Panc1 (cell line): ENCODE measurements at regions not wholly inside any gene's neighbourhood (a gene's known extent, or its start where the extent isn't known, plus 50 kb on each side); places are given as distances from the start of the nearest gene placed in this dataset.

Experiments
- ATAC-seq: fragments of 200-7000 bp; cut with Tn5 transposase; 2 replicates; pipeline ENCODE4 v1.9.1; 2020; ENCODE audit warnings: mild to moderate bottlenecking, moderate library complexity
- BruUV-seq: library from RNA; stranded (reverse); fragments of 400-500 nt; replicated peaks from 2 replicates; lab custom pipeline; 2021; lab: Mats Ljungman, UMichigan
- CTCF ChIA-PET: fragments of 300-600 bp; sonication (Branson Sonifier 250); formaldehyde crosslinking; loops from one replicate; lab custom pipeline; 2022; ENCODE audit warnings: antibody characterized with exemption; lab: Charles Lee
- POLR2A ChIA-PET: fragments of 300-600 bp; sonication (Branson Sonifier 250); formaldehyde crosslinking; loops from one replicate; lab custom pipeline; 2022; ENCODE audit warnings: antibody characterized with exemption; lab: Charles Lee
- DNase-seq: peaks from one replicate; pipeline ENCODE4 v3.0.0-alpha.2; 2010; ENCODE audit warnings: low read depth, low spot score
- H3K27ac ChIP-seq: 2 replicates; pipeline ENCODE4 v1.5.1; 2011; ENCODE audit warnings: mild to moderate bottlenecking, low read length, inconsistent platforms
- H3K27me3 ChIP-seq: fragments of 200-500 bp; sonication (Bioruptor generic); 2 replicates; pipeline ENCODE4 v1.6.0; 2014; ENCODE audit warnings: low read length, inconsistent platforms; ENCODE audit not compliant: control insufficient read depth, insufficient read depth
- H3K36me3 ChIP-seq: fragments of 200-500 bp; sonication (Bioruptor generic); 2 replicates; pipeline ENCODE4 v1.5.1; 2014; ENCODE audit warnings: inconsistent platforms, mild to moderate bottlenecking, low read length, moderate library complexity; ENCODE audit not compliant: control insufficient read depth, insufficient read depth
- H3K4me1 ChIP-seq: 2 replicates; pipeline ENCODE4 v1.5.1; 2011; ENCODE audit warnings: inconsistent platforms, mild to moderate bottlenecking, low read length, moderate library complexity; ENCODE audit not compliant: control insufficient read depth, insufficient read depth
- H3K4me3 ChIP-seq, 2 experiments: 2 replicates each; pipeline ENCODE4 v1.5.1; 2011 to 2012; ENCODE audit warnings: low read depth in 2 of 2, low read length in 2 of 2, mild to moderate bottlenecking in 2 of 2, inconsistent platforms in 1 of 2, moderate library complexity in 1 of 2
- H3K9me3 ChIP-seq: fragments of 200-500 bp; sonication (Bioruptor generic); 2 replicates; pipeline ENCODE4 v1.5.1; 2014; ENCODE audit warnings: low read depth, mild to moderate bottlenecking, inconsistent platforms, low read length, moderate library complexity; ENCODE audit not compliant: control insufficient read depth, insufficient read depth
- CTCF ChIP-seq: fragments of 450-650 bp; IDR thresholded peaks from 2 replicates; pipeline ENCODE4 v1.5.1; 2017; ENCODE audit warnings: mild to moderate bottlenecking
- POLR2AphosphoS5 ChIP-seq: IDR thresholded peaks from 2 replicates; pipeline ENCODE4 v1.6.1; 2012; ENCODE audit warnings: mild to moderate bottlenecking, low read depth, low read length, moderate library complexity
- REST ChIP-seq, 2 experiments: IDR thresholded peaks; 2 replicates each; pipeline ENCODE4 v1.6.1; 2011 to 2012; ENCODE audit warnings: low read depth in 2 of 2, control low read depth in 1 of 2, low read length in 1 of 2, mild to moderate bottlenecking in 1 of 2, moderate library complexity in 1 of 2; ENCODE audit not compliant: insufficient read depth in 1 of 2
- SIN3A ChIP-seq: IDR thresholded peaks from 2 replicates; pipeline ENCODE4 v1.6.1; 2012; ENCODE audit warnings: low read depth, mild to moderate bottlenecking, low read length, moderate library complexity, borderline replicate concordance; ENCODE audit not compliant: insufficient read depth
- TCF7L2 ChIP-seq: IDR thresholded peaks from 2 replicates; pipeline ENCODE4 v1.6.1; 2011; ENCODE audit warnings: mild to moderate bottlenecking, low read depth, low read length, inconsistent platforms
- in situ Hi-C: cut with HindIII; loops from 2 replicates; pipeline ENCODE4 v1.10.0; 2016; ENCODE audit warnings: low sequenced_read_pairs, low pct_unique_long_range_greater_than_20kb
- intact Hi-C: fragments of 100-400 bp; cut with micrococcal nuclease; formaldehyde crosslinking; loops from one replicate; pipeline ENCODE4 v1.10.0; 2022; ENCODE audit not compliant: unreplicated experiment

- Histone ChIP-seq H3K27ac (no peak overlapping the region), H3K36me3 (no peaks in the 10 kb centered on the region), H3K27me3 (peaks cover 16% of the 10 kb centered on the region; the same call in 1 of the 2 replicates), H3K4me3 (no peak overlapping the region), H3K4me1 (no peaks in the 10 kb centered on the region), H3K9me3 (no peaks in the 10 kb centered on the region)
- POLR2A ChIA-PET = no interaction called here
- CTCF ChIA-PET = no interaction called here
- no peak for ATAC-seq
- TF ChIP-seq CTCF (no peak), SIN3A (no peak), POLR2AphosphoS5 (no peak), TCF7L2 (no peak), REST (IDR thresholded peaks at IDR 0.05; ENCODE audit: insufficient read depth in 1 of 2, low read depth in 2 of 2, low read length in 1 of 2) (no peak)
- in situ Hi-C loops = no loop called here
- no TSS peak for BruUV-seq
- intact Hi-C loops = no loop called here
- DNase-seq = no peak
Observed at GRCh38 chr18:78425019-78425412, 554.6 kb upstream of the SALL3 start.

- intact Hi-C loops = no loop called here
- no peaks in the 10 kb centered on the region for H3K36me3 ChIP-seq
- H3K27me3 ChIP-seq = peaks cover 16% of the 10 kb centered on the region; the same call in 1 of the 2 replicates
- in situ Hi-C loops = no loop called here
- no peaks in the 10 kb centered on the region for H3K4me1 ChIP-seq
- H3K27ac ChIP-seq = no peak overlapping the region
- TF ChIP-seq SIN3A (no peak), CTCF (no peak), POLR2AphosphoS5 (no peak), TCF7L2 (no peak)
- no peaks in the 10 kb centered on the region for H3K9me3 ChIP-seq
- DNase-seq (no peak), ATAC-seq (no peak)
- BruUV-seq = no TSS peak
- ChIA-PET POLR2A (no interaction called here), CTCF (no interaction called here)
- no peak overlapping the region for H3K4me3 ChIP-seq
Observed at GRCh38 chr18:78427081-78427480, 552.5 kb upstream of the SALL3 start.
